ENCODE measurements at regions not wholly inside any gene's neighbourhood (a gene's known extent, or its start where the extent isn't known, plus 50 kb on each side); places are given as distances from the start of the nearest gene placed in this dataset.

DNA sequence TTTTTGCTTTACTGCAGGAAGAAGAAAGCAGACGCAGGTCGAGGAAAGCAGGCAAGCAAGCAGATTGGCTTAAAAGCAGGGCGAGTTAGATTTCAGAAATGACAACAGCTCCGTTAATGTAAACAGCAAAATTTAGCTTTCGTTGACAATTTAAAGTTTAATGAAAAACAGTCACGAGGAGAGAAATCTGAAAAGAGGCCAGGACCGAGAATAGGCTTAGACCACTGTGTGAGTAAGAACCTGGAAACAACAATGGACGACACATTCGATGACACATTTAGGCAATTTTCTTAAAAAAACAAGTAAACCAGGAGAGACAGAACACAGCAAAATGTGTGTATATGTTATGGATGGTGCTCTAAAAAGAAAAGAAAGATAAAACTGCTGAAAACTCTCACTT lies 155.3 kb downstream of the ISOC1 start:
- no peak overlapping the region for H3K4me3 Mint-ChIP-seq
- H3K27ac Mint-ChIP-seq, result no peak overlapping the region
- ChIA-PET POLR2A (no interaction called here), CTCF (no interaction called here)
- no peak for TF ChIP-seq CTCF (IDR thresholded peaks at IDR 0.05)
- TF ChIP-seq EZH2 (IDR thresholded peaks at IDR 0.05; ENCODE audit: borderline replicate concordance, insufficient read depth, low read depth, low read length, poor library complexity, severe bottlenecking), result no peak
- Histone ChIP-seq H3K4me1 (ENCODE audit: control insufficient read depth in 2 of 2, insufficient read depth in 2 of 2, low read length in 2 of 2) (no peaks in the 10 kb centered on the region), H3K79me2 (ENCODE audit: control insufficient read depth, insufficient read depth, low read length) (no peaks in the 10 kb centered on the region), H2AFZ (ENCODE audit: insufficient read depth, low read depth, low read length, poor library complexity, severe bottlenecking) (no peak overlapping the region), H3K4me2 (replicated peaks; ENCODE audit: low read depth, low read length, poor library complexity, severe bottlenecking) (no peak overlapping the region), H3K9me3 (ENCODE audit: control extremely low read depth in 1 of 3, control insufficient read depth in 2 of 3, insufficient read depth in 1 of 3, low read length in 2 of 3) (peaks cover 0 to 1% (median 0%) of the 10 kb centered on the region in 3 donors), H3K4me3 (ENCODE audit: control extremely low read depth in 1 of 5, extremely low read depth in 1 of 5, insufficient read depth in 1 of 5, low read depth in 2 of 5, low read length in 4 of 5) (no peak overlapping the region), H4K20me1 (ENCODE audit: control insufficient read depth, insufficient read depth, low read length, poor library complexity, severe bottlenecking) (no peaks in the 10 kb centered on the region), H3K27me3 (replicated peaks in 1 of 4; ENCODE audit: control extremely low read depth in 1 of 4, control insufficient read depth in 3 of 4, insufficient read depth in 4 of 4, low read length in 3 of 4) (no peaks in the 10 kb centered on the region), H3K9ac (ENCODE audit: low read length) (no peak overlapping the region), H3K36me3 (replicated peaks in 1 of 2; ENCODE audit: control extremely low read depth in 1 of 2, control insufficient read depth in 1 of 2, extremely low read depth in 1 of 2, insufficient read depth in 2 of 2, low read length in 1 of 2) (no peaks in the 10 kb centered on the region), H3K27ac (ENCODE audit: low read length in 2 of 2) (no peak overlapping the region)
- intact Hi-C loops (cut with micrococcal nuclease), result no loop called here
- DNase-seq (no peak), ATAC-seq (ENCODE audit: low read depth) (no peak)
- no peaks in the 10 kb centered on the region for H3K27me3 Mint-ChIP-seq
- no peaks in the 10 kb centered on the region for H3K4me1 Mint-ChIP-seq
- no peaks in the 10 kb centered on the region for H3K9me3 Mint-ChIP-seq (ENCODE audit: insufficient read depth)
- 91% methylated on average over 7 of the region's 9 CpGs for WGBS (ENCODE audit: insufficient coverage)

GRCh38 chr5:129271308-129271707 lies 176.8 kb downstream of the ISOC1 start:
- DNase-seq (no peak), ATAC-seq (ENCODE audit: low read depth) (no peak)
- ChIA-PET POLR2A (interaction anchor here (0.7 kb wide), 1 partner anchor 12 kb away, joined by 4 read pairs; no protein-coding TSS in a partner anchor), CTCF (no interaction called here)
- Histone ChIP-seq H3K4me1 (ENCODE audit: control insufficient read depth in 2 of 2, insufficient read depth in 2 of 2, low read length in 2 of 2) (no peaks in the 10 kb centered on the region), H3K36me3 (replicated peaks in 1 of 2; ENCODE audit: control extremely low read depth in 1 of 2, control insufficient read depth in 1 of 2, extremely low read depth in 1 of 2, insufficient read depth in 2 of 2, low read length in 1 of 2) (no peaks in the 10 kb centered on the region), H3K4me3 (ENCODE audit: control extremely low read depth in 1 of 5, extremely low read depth in 1 of 5, insufficient read depth in 1 of 5, low read depth in 2 of 5, low read length in 4 of 5) (no peak overlapping the region), H3K27me3 (replicated peaks in 1 of 4; ENCODE audit: control extremely low read depth in 1 of 4, control insufficient read depth in 3 of 4, insufficient read depth in 4 of 4, low read length in 3 of 4) (no peaks in the 10 kb centered on the region), H3K9me3 (ENCODE audit: control extremely low read depth in 1 of 3, control insufficient read depth in 2 of 3, insufficient read depth in 1 of 3, low read length in 2 of 3) (no peaks in the 10 kb centered on the region), H3K79me2 (ENCODE audit: control insufficient read depth, insufficient read depth, low read length) (no peaks in the 10 kb centered on the region), H3K9ac (ENCODE audit: low read length) (no peak overlapping the region), H3K27ac (ENCODE audit: low read length in 2 of 2) (no peak overlapping the region), H4K20me1 (ENCODE audit: control insufficient read depth, insufficient read depth, low read length, poor library complexity, severe bottlenecking) (no peaks in the 10 kb centered on the region), H2AFZ (ENCODE audit: insufficient read depth, low read depth, low read length, poor library complexity, severe bottlenecking) (no peak overlapping the region), H3K4me2 (replicated peaks; ENCODE audit: low read depth, low read length, poor library complexity, severe bottlenecking) (no peak overlapping the region)
- no peaks in the 10 kb centered on the region for H3K27me3 Mint-ChIP-seq
- no peak overlapping the region for H3K27ac Mint-ChIP-seq
- no peaks in the 10 kb centered on the region for H3K4me1 Mint-ChIP-seq
- TF ChIP-seq CTCF (IDR thresholded peaks at IDR 0.05) (no peak), EZH2 (IDR thresholded peaks at IDR 0.05; ENCODE audit: borderline replicate concordance, insufficient read depth, low read depth, low read length, poor library complexity, severe bottlenecking) (no peak)
- 33% methylated on average over 1 of the region's 2 CpGs for WGBS (ENCODE audit: insufficient coverage)
- intact Hi-C loops (cut with micrococcal nuclease), result no loop called here
- H3K9me3 Mint-ChIP-seq (ENCODE audit: insufficient read depth), result no peaks in the 10 kb centered on the region
- no peak overlapping the region for H3K4me3 Mint-ChIP-seq
